ENCODE measurements at regions not wholly inside any gene's neighbourhood (a gene's known extent, or its start where the extent isn't known, plus 50 kb on each side); places are given as distances from the start of the nearest gene placed in this dataset.

- no peak for DNase-seq
Measured at GRCh38 chr10:123570898-123571515, 95.1 kb upstream of the GPR26 start.

DNA sequence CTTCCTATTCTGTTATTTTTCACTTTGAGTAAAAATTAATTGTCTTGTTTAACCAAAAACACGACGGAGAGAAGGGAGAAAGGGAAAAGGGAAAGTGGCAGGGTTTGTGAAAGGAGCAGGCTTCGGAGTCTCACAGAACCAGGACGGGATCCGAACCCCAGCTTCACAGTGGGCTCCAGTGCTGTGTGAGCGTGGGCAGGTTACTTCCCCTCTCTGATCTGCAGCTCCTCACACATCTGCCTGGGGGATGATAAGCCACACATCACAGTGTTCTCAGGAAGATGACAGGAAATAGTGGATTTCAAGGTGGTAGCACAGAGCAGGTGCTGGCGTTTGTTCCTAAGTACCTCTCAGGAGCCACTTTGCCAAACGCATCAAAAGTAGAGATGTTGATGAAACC, 94.2 kb upstream of the GPR26 start:
- no peak for DNase-seq

- DNase-seq, result peak in 1 of 56 donors; percentile 4
Measured at GRCh38 chr10:123573236-123574108, 92.7 kb upstream of the GPR26 start.

GRCh38 chr10:123574109-123574698, 92.0 kb upstream of the GPR26 start:
- no peak for DNase-seq

DNA sequence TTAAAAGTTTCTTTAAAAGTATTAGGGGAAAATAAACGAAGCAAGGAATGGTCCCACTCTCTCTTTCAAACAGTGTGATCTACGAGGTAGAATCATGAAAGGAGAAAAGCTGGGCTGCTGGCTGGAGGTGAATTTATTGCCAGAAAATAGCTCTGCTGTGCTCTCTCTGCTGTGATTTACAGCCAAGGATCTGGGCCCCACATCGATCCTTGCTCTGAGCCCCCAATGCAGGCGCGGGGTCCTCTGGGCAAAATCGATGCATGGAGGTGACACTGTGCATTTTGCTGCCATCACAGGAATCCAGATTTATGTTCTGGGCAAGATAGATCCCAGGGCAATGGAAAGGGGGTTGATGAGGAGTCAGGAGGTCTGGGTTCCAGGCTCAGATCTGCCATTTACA, 91.0 kb upstream of the GPR26 start:
- no peak for DNase-seq

DNA sequence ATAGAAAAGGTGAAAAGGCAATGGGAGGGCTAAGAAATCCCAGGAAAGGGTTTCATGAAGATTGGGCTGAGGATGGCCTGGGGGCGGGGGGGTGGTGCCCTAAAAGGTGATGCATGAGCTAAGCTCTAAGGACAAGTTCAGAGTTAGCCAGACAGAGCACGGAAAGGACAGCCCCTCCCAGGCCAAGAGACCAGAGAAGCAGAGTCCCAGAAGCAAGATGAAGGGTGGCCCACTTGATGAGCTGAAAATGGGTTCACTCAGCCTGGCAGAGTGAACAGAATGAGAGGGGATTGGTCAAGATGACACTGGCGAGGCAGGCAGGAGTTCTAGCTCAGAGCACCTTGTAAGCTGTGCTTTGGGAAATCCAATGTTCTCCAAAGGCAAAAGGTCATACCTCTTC, 89.4 kb upstream of the GPR26 start:
- no peak for DNase-seq

GRCh38 chr10:123577921-123578461, 88.2 kb upstream of the GPR26 start:
- DNase-seq, result no peak

- DNase-seq, result no peak
Measured at GRCh38 chr10:123578721-123579120, 87.4 kb upstream of the GPR26 start.

- DNase-seq, result no peak
Measured at GRCh38 chr10:123579675-123580074, 86.5 kb upstream of the GPR26 start.

- no peak for DNase-seq
Measured at GRCh38 chr10:123580426-123580825, 85.7 kb upstream of the GPR26 start.

- no peak for DNase-seq
Measured at GRCh38 chr10:123581656-123582055, 84.5 kb upstream of the GPR26 start.

DNA sequence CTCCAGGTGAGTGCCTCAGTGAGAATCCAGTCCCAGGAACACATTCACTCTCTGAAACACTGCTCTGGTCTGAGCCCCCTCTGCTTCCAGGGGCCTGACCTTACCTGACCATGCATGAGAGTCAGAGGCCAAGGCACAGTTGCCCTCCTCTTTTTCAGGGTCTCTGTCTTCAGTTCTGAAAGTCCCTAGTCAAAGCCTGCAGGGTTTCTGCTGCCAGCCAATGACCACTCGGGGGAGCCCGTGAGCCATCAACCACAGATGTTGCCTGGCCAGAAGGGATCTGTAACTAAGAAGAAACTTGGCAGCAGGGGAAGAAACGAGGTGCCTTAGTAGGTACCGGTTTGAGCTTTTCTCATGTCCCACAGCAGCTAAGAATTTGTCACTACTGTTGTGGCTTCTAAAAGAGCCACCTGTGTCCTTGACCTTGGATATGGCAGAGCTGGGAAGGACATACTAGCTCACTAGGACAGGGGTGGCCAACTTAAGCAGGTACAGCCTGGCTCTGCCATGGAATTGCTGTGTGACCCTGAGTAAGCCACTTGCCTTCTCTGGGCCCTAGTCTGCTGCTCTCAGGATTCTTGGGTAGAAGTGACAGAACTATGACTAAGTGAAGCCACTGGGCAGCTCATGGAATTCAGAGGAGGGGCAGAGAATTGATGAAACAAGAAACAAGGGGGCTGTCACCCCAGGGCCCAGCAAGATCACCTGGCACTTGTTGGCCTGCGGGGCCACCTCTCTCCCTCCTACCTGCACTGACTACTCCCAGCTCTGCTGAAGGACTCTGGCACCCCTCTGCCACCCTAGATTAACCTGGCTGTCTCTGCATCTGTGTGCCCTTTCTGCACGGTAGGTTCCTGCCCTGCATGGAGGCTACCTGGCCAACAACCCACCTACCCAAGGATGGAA, 83.8 kb upstream of the GPR26 start:
- peak in 51 of 56 donors; percentile 6 to 87 (median 48) for DNase-seq

DNA sequence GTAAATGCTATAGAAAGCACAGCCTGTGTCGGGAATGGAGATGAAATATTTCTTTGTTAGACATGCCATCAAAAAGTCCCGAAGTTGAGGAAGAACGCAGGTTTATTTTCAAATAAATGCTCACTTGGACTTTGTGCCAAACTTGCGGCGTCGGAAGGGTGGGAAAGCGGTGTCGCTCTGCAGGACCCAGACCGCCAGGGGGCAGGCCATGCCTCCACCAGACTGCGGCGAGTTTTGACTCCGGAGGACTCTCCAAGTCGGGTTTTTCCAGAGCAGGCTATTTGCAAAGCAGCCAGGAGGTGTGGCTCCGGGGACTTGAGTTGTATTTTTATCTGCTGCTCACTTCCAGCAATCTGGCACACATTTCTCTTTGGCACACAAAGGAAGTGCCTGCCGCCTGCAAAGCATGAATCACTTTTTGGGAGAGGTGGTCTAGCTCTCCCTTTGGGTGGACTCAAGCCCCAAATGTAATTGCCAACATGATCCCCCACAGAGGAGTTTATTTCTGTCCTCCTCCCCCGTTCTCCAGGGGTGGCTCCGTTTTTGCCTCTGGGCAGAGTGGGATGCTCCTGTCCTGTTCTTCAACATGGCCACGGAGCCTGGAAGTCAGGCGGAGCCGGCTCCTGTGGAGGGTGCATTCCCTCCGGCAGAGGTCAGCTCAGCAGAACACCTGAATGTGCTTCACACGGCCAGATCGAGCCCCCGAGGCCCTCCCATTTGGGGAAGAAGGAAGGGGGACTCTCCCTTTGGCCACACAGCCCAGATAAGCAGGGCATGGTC, 82.3 kb upstream of the GPR26 start:
- DNase-seq, result peak in 49 of 56 donors; percentile 4 to 78 (median 33)

DNA sequence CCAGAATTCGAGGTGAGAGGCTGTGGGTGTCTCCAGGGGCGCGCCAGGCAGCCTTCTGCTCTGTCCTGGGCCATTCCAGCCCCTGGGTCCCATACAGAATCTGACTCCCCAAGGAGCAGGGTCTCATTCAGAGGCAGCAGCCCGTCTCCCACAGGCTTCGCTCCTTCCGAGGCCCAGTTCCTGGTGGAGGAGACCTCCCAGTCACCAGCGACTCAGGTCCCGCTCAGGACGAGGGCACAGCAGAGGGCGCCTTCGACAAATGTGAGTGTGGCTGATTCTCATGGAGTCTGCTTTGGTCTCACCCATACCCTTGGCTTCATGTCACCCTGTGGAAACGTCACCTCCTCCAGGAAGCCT, 81.8 kb upstream of the GPR26 start:
- no peak for DNase-seq

GRCh38 chr10:123585477-123586445, 80.4 kb upstream of the GPR26 start:
- DNase-seq, result no peak

GRCh38 chr10:123587110-123587509, 79.0 kb upstream of the GPR26 start:
- no peak for DNase-seq

GRCh38 chr10:123588386-123588914, 77.7 kb upstream of the GPR26 start:
- DNase-seq, result no peak

- DNase-seq, result no peak
Measured at GRCh38 chr10:123595661-123596060, 70.5 kb upstream of the GPR26 start.

GRCh38 chr10:123597676-123598075, 68.5 kb upstream of the GPR26 start:
- no peak for DNase-seq
